Body of pancreas (tissue), 4 donors: ENCODE measurements at regions not wholly inside any gene's neighbourhood (a gene's known extent, or its start where the extent isn't known, plus 50 kb on each side); places are given as distances from the start of the nearest gene placed in this dataset.

Source experiments
- CTCF ChIP-seq, 7 experiments: fragments of 450-650 bp in 4 of 7; fragments of 200-600 bp in 3 of 7; sonication (generic) in 3 of 7; IDR thresholded peaks; one replicate each; pipeline ENCODE4 v1.5.1; 2016 to 2019; ENCODE audit warnings: antibody characterized with exemption in 7 of 7
- POLR2A ChIP-seq, 3 donors: fragments of 450-650 bp; IDR thresholded peaks; one replicate each; pipeline ENCODE4 v1.6.1; 2016; ENCODE audit warnings: antibody characterized with exemption in 3 of 3, mild to moderate bottlenecking in 2 of 3

DNA sequence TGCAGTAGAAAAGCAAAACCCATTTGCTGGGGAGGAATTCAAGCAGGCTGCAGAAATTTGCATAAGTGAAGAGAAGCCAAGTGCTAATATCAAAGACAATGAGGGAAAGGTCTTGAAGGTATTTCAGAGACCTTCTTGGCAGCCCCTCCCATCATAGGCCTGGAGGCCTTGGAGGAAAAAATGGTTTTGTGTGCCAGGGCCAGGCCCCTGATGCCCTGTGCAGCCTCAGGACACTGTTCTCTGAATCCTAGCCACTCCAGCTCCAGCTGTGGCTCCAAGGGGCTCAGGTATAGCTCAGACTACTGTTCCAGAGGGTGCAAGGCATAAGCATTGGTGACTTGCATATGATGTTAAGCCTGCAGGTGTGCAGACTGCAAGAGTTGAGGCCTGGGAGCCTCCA is 463.2 kb upstream of the ATXN8OS start:
- TF ChIP-seq CTCF (IDR thresholded peaks at IDR 0.05) (no peak), POLR2A (IDR thresholded peaks at IDR 0.05) (no peak)
